LNCaP clone FGC (cell line): ENCODE measurements at regions not wholly inside any gene's neighbourhood (a gene's known extent, or its start where the extent isn't known, plus 50 kb on each side); places are given as distances from the start of the nearest gene placed in this dataset.

Experiments
- DNase-seq: peaks from one replicate; pipeline ENCODE4 v3.0.0-alpha.2; 2011; ENCODE audit warnings: low read depth
- H3K4me3 ChIP-seq: 2 replicates; pipeline ENCODE4 v1.5.1; 2011; ENCODE audit warnings: mild to moderate bottlenecking, low read depth, low read length, control low read depth
- TF ChIP-seq, protein P1 (sequence below): IDR thresholded peaks from 2 replicates; pipeline ENCODE4 v1.5.1; 2012; ENCODE audit warnings: mild to moderate bottlenecking; ENCODE audit not compliant: control insufficient read depth, insufficient read depth; ENCODE audit errors: extremely low read depth

DNA sequence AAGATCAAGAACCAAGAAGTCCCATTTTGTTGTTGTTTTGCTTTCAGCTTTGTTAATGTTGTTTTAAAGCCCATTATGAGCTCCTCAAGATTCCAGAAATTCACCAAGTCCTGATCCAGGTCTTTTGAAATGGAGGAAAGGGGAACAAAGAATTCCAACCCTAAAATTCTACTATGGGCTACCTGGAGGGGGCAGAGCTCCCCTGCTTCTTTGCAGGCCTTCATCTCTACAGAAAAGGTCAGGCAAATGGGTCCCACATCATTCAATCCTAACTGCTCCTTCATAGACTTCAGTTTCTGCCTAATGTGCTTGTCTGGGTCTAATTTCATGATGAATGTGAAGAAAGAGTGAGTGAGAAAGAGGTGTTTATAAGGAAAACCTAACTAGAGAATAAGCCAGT is 375.5 kb downstream of the TOX3 start:
- TF ChIP-seq, protein P1, sequence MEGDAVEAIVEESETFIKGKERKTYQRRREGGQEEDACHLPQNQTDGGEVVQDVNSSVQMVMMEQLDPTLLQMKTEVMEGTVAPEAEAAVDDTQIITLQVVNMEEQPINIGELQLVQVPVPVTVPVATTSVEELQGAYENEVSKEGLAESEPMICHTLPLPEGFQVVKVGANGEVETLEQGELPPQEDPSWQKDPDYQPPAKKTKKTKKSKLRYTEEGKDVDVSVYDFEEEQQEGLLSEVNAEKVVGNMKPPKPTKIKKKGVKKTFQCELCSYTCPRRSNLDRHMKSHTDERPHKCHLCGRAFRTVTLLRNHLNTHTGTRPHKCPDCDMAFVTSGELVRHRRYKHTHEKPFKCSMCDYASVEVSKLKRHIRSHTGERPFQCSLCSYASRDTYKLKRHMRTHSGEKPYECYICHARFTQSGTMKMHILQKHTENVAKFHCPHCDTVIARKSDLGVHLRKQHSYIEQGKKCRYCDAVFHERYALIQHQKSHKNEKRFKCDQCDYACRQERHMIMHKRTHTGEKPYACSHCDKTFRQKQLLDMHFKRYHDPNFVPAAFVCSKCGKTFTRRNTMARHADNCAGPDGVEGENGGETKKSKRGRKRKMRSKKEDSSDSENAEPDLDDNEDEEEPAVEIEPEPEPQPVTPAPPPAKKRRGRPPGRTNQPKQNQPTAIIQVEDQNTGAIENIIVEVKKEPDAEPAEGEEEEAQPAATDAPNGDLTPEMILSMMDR, result no peak
- H3K4me3 ChIP-seq, result no peak overlapping the region
- DNase-seq, result no peak

DNA sequence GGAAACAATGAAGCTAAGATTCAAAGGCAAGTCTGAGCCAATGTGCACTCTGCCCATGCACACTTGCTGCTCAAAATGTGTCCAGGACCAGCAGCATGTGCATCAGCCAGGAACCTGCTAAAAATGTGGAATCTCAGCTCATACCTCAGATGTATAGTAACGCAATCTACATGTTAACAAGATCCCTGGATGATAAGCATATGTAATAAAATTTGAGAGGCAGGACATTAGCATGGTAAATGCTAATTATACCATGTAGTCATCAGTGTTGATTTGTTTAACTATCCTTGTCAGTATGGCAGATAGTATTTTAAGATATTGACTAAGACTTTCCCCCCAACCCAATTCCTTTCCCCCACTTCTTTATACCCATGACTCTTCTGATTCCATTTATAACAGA is 379.6 kb downstream of the TOX3 start:
- no peak overlapping the region for H3K4me3 ChIP-seq
- TF ChIP-seq, protein P1, result no peak
- DNase-seq, result no peak

DNA sequence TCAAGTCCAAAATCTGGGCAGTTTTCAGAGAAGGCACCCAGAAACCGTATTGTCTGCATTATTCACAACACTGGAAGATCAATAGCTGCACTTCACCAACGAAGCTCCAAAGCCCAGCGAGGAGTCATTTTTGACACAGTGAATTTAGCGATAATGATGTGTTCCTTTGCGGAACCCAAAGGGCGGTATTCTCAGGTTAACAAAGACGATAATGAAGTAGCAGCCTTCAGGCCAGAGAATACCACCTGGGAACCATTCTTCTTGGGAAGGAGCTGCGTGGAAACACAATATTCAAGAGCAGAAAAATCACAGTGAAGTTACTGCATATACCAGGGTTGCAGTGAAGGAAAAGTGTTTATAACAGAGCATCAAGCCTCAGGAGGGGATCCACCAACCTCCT is 381.0 kb downstream of the TOX3 start:
- no peak overlapping the region for H3K4me3 ChIP-seq
- TF ChIP-seq, protein P1, result no peak
- DNase-seq, result no peak

DNA sequence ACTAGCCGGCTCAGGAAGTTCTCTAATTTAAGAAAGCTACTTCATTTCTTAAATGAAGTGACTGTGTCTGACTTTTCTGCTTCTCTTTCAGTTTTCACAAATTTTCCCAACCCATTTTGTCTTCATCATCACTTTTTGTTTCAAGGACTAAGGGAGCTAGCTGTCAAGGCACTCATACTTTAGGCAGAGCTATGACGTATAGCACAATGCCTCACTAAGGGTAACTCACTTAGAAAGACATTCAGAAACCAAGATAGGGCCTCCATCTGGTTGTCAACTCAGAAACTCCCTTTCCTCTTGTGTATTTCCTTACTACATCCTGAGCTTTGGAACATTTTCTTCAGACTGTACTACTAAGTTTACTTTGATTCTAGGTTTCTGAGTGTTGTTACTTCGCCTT is 397.9 kb downstream of the TOX3 start:
- TF ChIP-seq, protein P1, result no peak
- no peak for DNase-seq

DNA sequence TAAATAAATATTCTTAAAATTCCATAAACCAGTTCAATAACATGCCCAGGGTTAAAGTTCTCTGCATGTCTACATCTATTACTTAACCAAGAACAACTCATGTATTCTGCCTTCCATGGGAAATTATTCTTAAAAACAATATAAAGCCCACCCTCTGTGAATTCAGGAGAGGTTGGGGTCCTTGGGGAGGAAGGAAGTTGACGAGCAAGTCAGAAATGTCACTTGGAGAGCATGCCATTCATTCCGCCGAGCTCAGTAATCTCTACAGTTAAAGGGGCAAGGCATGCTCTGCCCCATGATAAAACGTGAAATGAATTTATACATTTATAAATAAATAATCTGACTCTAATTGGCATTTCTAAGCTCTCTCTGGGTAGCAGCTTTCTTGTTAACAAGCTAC is 405.1 kb downstream of the TOX3 start:
- no peak overlapping the region for H3K4me3 ChIP-seq
- TF ChIP-seq, protein P1, result no peak
- no peak for DNase-seq

More for the DNA sequence above, 397.9 kb downstream of the TOX3 start:
- no peak overlapping the region for H3K4me3 ChIP-seq

DNA sequence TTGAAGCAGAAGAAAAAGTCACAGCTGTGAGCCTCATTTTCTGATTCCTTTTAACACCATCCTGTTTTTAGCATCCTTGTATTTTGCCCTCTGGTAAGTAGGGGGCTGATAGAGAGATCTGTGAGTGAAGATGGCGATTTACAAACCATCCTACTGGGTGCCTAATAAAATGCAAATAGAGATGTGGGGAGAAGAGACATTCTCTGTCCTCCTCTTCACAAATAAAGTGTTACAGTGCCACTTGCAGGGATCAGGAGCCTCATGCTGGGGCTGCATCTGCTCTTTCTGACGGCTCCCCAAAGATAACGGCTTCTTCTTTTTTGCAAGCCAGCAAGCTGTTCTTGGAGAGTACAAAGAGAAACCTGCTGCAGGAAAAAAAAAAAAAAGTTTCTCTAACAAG is 418.6 kb downstream of the TOX3 start:
- TF ChIP-seq, protein P1, result no peak
- DNase-seq, result no peak
- no peak overlapping the region for H3K4me3 ChIP-seq

DNA sequence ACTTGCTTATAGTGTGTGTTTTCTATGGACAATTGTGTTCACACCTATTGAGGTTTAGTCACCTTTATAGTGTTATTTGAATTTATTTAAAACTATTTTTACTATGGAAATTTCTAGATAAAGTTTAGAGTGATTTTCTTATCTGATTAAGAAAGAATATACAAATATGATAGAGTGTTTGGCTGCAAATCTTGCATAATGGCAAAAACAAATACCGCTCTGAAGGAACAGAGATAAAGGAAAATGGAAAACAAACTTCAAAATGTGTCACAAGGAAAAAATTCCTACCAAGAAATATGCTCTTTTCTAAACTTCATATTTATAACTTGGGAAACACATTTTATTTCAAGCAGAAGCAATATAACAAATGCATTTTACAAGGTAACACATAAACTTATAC is 423.1 kb downstream of the TOX3 start:
- H3K4me3 ChIP-seq, result no peak overlapping the region
- TF ChIP-seq, protein P1, result no peak
- no peak for DNase-seq
